Endodermal cell (in vitro differentiated cells): ENCODE measurements at regions not wholly inside any gene's neighbourhood (a gene's known extent, or its start where the extent isn't known, plus 50 kb on each side); places are given as distances from the start of the nearest gene placed in this dataset.

Source experiments
- DNase-seq: peaks from one replicate; pipeline ENCODE4 v3.0.0-alpha.2; 2017
- H3K27ac ChIP-seq: 2 replicates; pipeline ENCODE4 v1.5.1; 2013; ENCODE audit warnings: mild to moderate bottlenecking, low read depth, low read length, moderate library complexity
- H3K27me3 ChIP-seq: 2 replicates; pipeline ENCODE4 v1.6.1; 2013; ENCODE audit warnings: mild to moderate bottlenecking, low read length, moderate library complexity; ENCODE audit not compliant: insufficient read depth, control insufficient read depth, poor library complexity, severe bottlenecking
- H3K36me3 ChIP-seq: 2 replicates; pipeline ENCODE4 v1.7.0; 2013; ENCODE audit warnings: mild to moderate bottlenecking, low read length, moderate library complexity; ENCODE audit not compliant: control insufficient read depth, insufficient read depth
- H3K4me1 ChIP-seq: one replicate; pipeline ENCODE4 v1.7.0; 2013; ENCODE audit warnings: low read length; ENCODE audit not compliant: control insufficient read depth, insufficient read depth
- H3K4me3 ChIP-seq: 2 replicates; pipeline ENCODE4 v1.5.1; 2013; ENCODE audit warnings: mild to moderate bottlenecking, low read length, moderate library complexity
- H3K9ac ChIP-seq: 2 replicates; pipeline ENCODE4 v1.6.1; 2013; ENCODE audit warnings: mild to moderate bottlenecking, low read length, moderate library complexity; ENCODE audit not compliant: poor library complexity, severe bottlenecking; ENCODE audit errors: extremely low read depth
- H3K9me3 ChIP-seq: 2 replicates; pipeline ENCODE4 v1.6.1; 2013; ENCODE audit warnings: mild to moderate bottlenecking, low read length, moderate library complexity; ENCODE audit not compliant: control insufficient read depth
- H3K27ac Mint-ChIP-seq: 2 replicates; pipeline ENCODE4 v1.8.0; 2020; ENCODE audit warnings: mixed read lengths
- H3K27me3 Mint-ChIP-seq: 2 replicates; pipeline ENCODE4 v1.8.0; 2021; ENCODE audit warnings: mild to moderate bottlenecking, mixed read lengths; ENCODE audit not compliant: insufficient read depth
- H3K36me3 Mint-ChIP-seq: 2 replicates; pipeline ENCODE4 v1.8.0; 2020; ENCODE audit warnings: low read depth, mixed read lengths
- H3K4me1 Mint-ChIP-seq: 2 replicates; pipeline ENCODE4 v1.8.0; 2020; ENCODE audit warnings: mixed read lengths
- H3K4me3 Mint-ChIP-seq: 2 replicates; pipeline ENCODE4 v1.8.0; 2020; ENCODE audit warnings: mild to moderate bottlenecking, moderate library complexity, mixed read lengths
- H3K9me3 Mint-ChIP-seq: 2 replicates; pipeline ENCODE4 v1.8.0; 2020; ENCODE audit warnings: mild to moderate bottlenecking, mixed read lengths
- CTCF ChIP-seq: fragments of 200-600 bp; sonication (generic); conservative IDR thresholded peaks from 2 replicates; pipeline ENCODE4 v1.5.0; 2021; ENCODE audit warnings: antibody characterized with exemption, mild to moderate bottlenecking
- WGBS, 2 experiments: methylation state at CpG; one replicate each; pipeline versions ENCODE4 v1.1.5 to v1.1.7; 2013; ENCODE audit warnings: missing lambda C conversion rate in 2 of 2, mixed read lengths in 1 of 2; ENCODE audit not compliant: insufficient coverage in 1 of 2, insufficient read length in 1 of 2; 5-methylcytosine and 5-hydroxymethylcytosine counted together

- H3K27me3 Mint-ChIP-seq: no peaks in the 10 kb centered on the region
- WGBS, 2 experiments: 79 to 100% methylated on average over 1 to 3 of the region's 3 CpGs
- peak; percentile 50 for DNase-seq
- no peaks in the 10 kb centered on the region for H3K27me3 ChIP-seq
- H3K9ac ChIP-seq: no peak overlapping the region
- H3K4me1 ChIP-seq: no peaks in the 10 kb centered on the region
- no peak overlapping the region for H3K4me3 Mint-ChIP-seq
- no peaks in the 10 kb centered on the region for H3K9me3 ChIP-seq
- H3K27ac ChIP-seq: no peak overlapping the region
- H3K9me3 Mint-ChIP-seq: no peaks in the 10 kb centered on the region
- H3K36me3 ChIP-seq: no peaks in the 10 kb centered on the region
- H3K4me1 Mint-ChIP-seq: peaks cover 10% of the 10 kb centered on the region
- H3K36me3 Mint-ChIP-seq: peaks cover 4% of the 10 kb centered on the region
- peak; percentile 74 for TF ChIP-seq CTCF
- no peak overlapping the region for H3K4me3 ChIP-seq
- no peak overlapping the region for H3K27ac Mint-ChIP-seq
These were observed 530.8 kb upstream of the ZNF804A start for GRCh38 chr2:184067502-184067901.

GRCh38 chr2:184072470-184072869 lies 525.9 kb upstream of the ZNF804A start:
- Histone ChIP-seq H3K4me1 (peaks cover 2% of the 10 kb centered on the region), H3K27ac (no peak overlapping the region), H3K36me3 (no peaks in the 10 kb centered on the region), H3K9ac (no peak overlapping the region), H3K27me3 (no peaks in the 10 kb centered on the region), H3K9me3 (no peaks in the 10 kb centered on the region), H3K4me3 (no peak overlapping the region)
- no peaks in the 10 kb centered on the region for H3K9me3 Mint-ChIP-seq
- H3K27me3 Mint-ChIP-seq: no peaks in the 10 kb centered on the region
- no peaks in the 10 kb centered on the region for H3K36me3 Mint-ChIP-seq
- no peak for DNase-seq
- no peak overlapping the region for H3K4me3 Mint-ChIP-seq
- no peak overlapping the region for H3K27ac Mint-ChIP-seq
- 50% methylated on average over 1 of the region's 2 CpGs; no CpG with 5 or more reads in 1 of the 2 experiments for WGBS, 2 experiments
- no peak for TF ChIP-seq CTCF
- peaks cover 2% of the 10 kb centered on the region for H3K4me1 Mint-ChIP-seq

- no peak for DNase-seq
These were observed 519.8 kb upstream of the ZNF804A start for GRCh38 chr2:184078496-184078895.

More at GRCh38 chr2:184078496-184078895, 519.8 kb upstream of the ZNF804A start:
- Mint-ChIP-seq H3K4me3 (no peak overlapping the region), H3K27ac (no peak overlapping the region), H3K9me3 (no peaks in the 10 kb centered on the region), H3K36me3 (no peaks in the 10 kb centered on the region), H3K4me1 (peaks cover 6% of the 10 kb centered on the region), H3K27me3 (no peaks in the 10 kb centered on the region)
- Histone ChIP-seq H3K9me3 (no peaks in the 10 kb centered on the region), H3K27ac (no peak overlapping the region), H3K36me3 (no peaks in the 10 kb centered on the region), H3K4me3 (no peak overlapping the region), H3K4me1 (peaks cover 7% of the 10 kb centered on the region), H3K27me3 (no peaks in the 10 kb centered on the region), H3K9ac (no peak overlapping the region)
- TF ChIP-seq CTCF: no peak
- WGBS, 2 experiments: 89 to 100% methylated on average over 1 to 2 of the region's 2 CpGs
